HepG2 (cell line): ENCODE measurements at regions not wholly inside any gene's neighbourhood (a gene's known extent, or its start where the extent isn't known, plus 50 kb on each side); places are given as distances from the start of the nearest gene placed in this dataset.

Source experiments
- ATAC-seq: fragments of 200-7000 bp; cut with Tn5 transposase; 3 replicates; pipeline ENCODE4 v1.9.1; 2020; ENCODE audit warnings: mild to moderate bottlenecking, moderate library complexity
- BruUV-seq: library from RNA; stranded (reverse); fragments of 400-500 nt; replicated peaks from 2 replicates; lab custom pipeline; 2021; lab: Mats Ljungman, UMichigan
- CTCF ChIA-PET: fragments of 300-600 bp; formaldehyde crosslinking; extraction: SDS; loops from one replicate; lab custom pipeline; 2021; ENCODE audit warnings: low total read pairs, inconsistent platforms, low intra/inter-chr PET ratio; lab: Yijun Ruan, JAX
- POLR2A ChIA-PET: fragments of 350-600 bp; sonication (Branson Sonifier 250); formaldehyde crosslinking; loops from one replicate; lab custom pipeline; 2020; ENCODE audit warnings: antibody characterized with exemption, inconsistent platforms; lab: Yijun Ruan, JAX
- DNase-seq: peaks from one replicate; pipeline ENCODE4 v3.0.0-alpha.2; 2015; ENCODE audit warnings: low spot score
- FAIRE-seq: peaks from 3 replicates; lab custom pipeline; 2011; peaks lifted over from hg19 to GRCh38; lab: Jason Lieb, UNC
- H2AFZ ChIP-seq: one replicate; pipeline ENCODE4 v1.6.1; 2011; ENCODE audit warnings: low read length, inconsistent platforms
- H3K27ac ChIP-seq: fragments of 300-600 bp; 3 replicates; pipeline ENCODE4 v1.8.0; 2011; ENCODE audit warnings: mixed run types, mild to moderate bottlenecking, mixed read lengths, low read length, inconsistent platforms; ENCODE audit not compliant: insufficient read depth; ENCODE audit errors: extremely low read length
- H3K27me3 ChIP-seq, 2 experiments: fragments of 200-600 bp in 1 of 2; 2 replicates in 1 of 2; 3 replicates in 1 of 2; pipeline versions ENCODE4 v1.6.0 to v1.8.0; 2011; ENCODE audit warnings: low read length in 2 of 2, mild to moderate bottlenecking in 2 of 2, moderate library complexity in 2 of 2, inconsistent platforms in 1 of 2; ENCODE audit not compliant: insufficient read depth in 2 of 2, control insufficient read depth in 1 of 2
- H3K36me3 ChIP-seq, 2 experiments: fragments of 200-600 bp in 1 of 2; replicated peaks in 1 of 2; 2 replicates in 1 of 2; 3 replicates in 1 of 2; pipeline versions ENCODE4 v1.5.1 to v1.8.0; 2011; ENCODE audit warnings: low read length in 2 of 2, inconsistent platforms in 1 of 2; ENCODE audit not compliant: insufficient read depth in 2 of 2, control insufficient read depth in 1 of 2
- H3K4me1 ChIP-seq: 2 replicates; pipeline ENCODE4 v1.5.1; 2012; ENCODE audit warnings: low read length, inconsistent platforms; ENCODE audit not compliant: insufficient read depth
- H3K4me2 ChIP-seq: 2 replicates; pipeline ENCODE4 v1.6.0; 2011; ENCODE audit warnings: low read depth, low read length, inconsistent platforms
- H3K4me3 ChIP-seq, 3 experiments: fragments of 200-600 bp in 1 of 3; sonication (generic), shearing (Covaris generic) in 1 of 3; replicated peaks in 1 of 3; 2 replicates each; pipeline ENCODE4 v1.5.1; 2011 to 2016; ENCODE audit warnings: low read length in 3 of 3, inconsistent platforms in 2 of 3, low read depth in 2 of 3, mild to moderate bottlenecking in 2 of 3, control low read depth in 1 of 3, mixed read lengths in 1 of 3; ENCODE audit not compliant: insufficient read depth in 1 of 3
- H3K79me2 ChIP-seq: one replicate; pipeline ENCODE4 v1.6.1; 2011; ENCODE audit warnings: low read length, inconsistent platforms; ENCODE audit not compliant: insufficient read depth
- H3K9ac ChIP-seq: 2 replicates; pipeline ENCODE4 v1.6.0; 2011; ENCODE audit warnings: mild to moderate bottlenecking, low read depth, low read length, inconsistent platforms; ENCODE audit not compliant: insufficient read depth
- H3K9me3 ChIP-seq: 2 replicates; pipeline ENCODE4 v1.5.1; 2012; ENCODE audit warnings: mild to moderate bottlenecking, low read length
- H4K20me1 ChIP-seq: 2 replicates; pipeline ENCODE4 v1.6.0; 2011; ENCODE audit warnings: inconsistent platforms, mild to moderate bottlenecking, low read length, moderate library complexity; ENCODE audit not compliant: insufficient read depth
- BRD4 ChIP-seq: sonication (generic); formaldehyde crosslinking; IDR thresholded peaks from 2 replicates; pipeline ENCODE4 v1.4.0; 2020; ENCODE audit warnings: missing genetic modification reagents
- RNF2 ChIP-seq: fragments of 450-650 bp; conservative IDR thresholded peaks from 2 replicates; pipeline ENCODE4 v1.6.1; 2016; ENCODE audit warnings: low read depth
- ZKSCAN5 ChIP-seq: sonication (generic); formaldehyde crosslinking; IDR thresholded peaks from 2 replicates; pipeline ENCODE4 v1.5.1; 2020; ENCODE audit warnings: mild to moderate bottlenecking, missing genetic modification reagents
- ZNF782 ChIP-seq: sonication (generic); formaldehyde crosslinking; IDR thresholded peaks from 2 replicates; pipeline ENCODE4 v1.4.0; 2020; ENCODE audit warnings: missing genetic modification reagents, mild to moderate bottlenecking, borderline replicate concordance
- WGBS: methylation state at CpG from one replicate; pipeline ENCODE4 v1.1.6; 2017; ENCODE audit warnings: low lambda C conversion rate; 5-methylcytosine and 5-hydroxymethylcytosine counted together
- in situ Hi-C: cut with HindIII; loops from 2 replicates; pipeline ENCODE4 v1.10.0; 2017; ENCODE audit warnings: low pct_unique_long_range_greater_than_20kb; ENCODE audit not compliant: extremely low pct_ligation_motif_present
- intact Hi-C: fragments of 100-400 bp; cut with micrococcal nuclease; formaldehyde crosslinking; loops from one replicate; pipeline ENCODE4 v1.10.0; 2022; ENCODE audit not compliant: unreplicated experiment
- TF ChIP-seq, protein P1 (sequence below): sonication (generic); formaldehyde crosslinking; conservative IDR thresholded peaks from 2 replicates; pipeline ENCODE4 v1.4.0; 2020; ENCODE audit warnings: missing genetic modification reagents
- TF ChIP-seq, protein P2 (sequence below): sonication (generic); formaldehyde crosslinking; IDR thresholded peaks from 2 replicates; pipeline ENCODE4 v1.5.0; 2020; ENCODE audit warnings: mild to moderate bottlenecking, missing genetic modification reagents

DNA sequence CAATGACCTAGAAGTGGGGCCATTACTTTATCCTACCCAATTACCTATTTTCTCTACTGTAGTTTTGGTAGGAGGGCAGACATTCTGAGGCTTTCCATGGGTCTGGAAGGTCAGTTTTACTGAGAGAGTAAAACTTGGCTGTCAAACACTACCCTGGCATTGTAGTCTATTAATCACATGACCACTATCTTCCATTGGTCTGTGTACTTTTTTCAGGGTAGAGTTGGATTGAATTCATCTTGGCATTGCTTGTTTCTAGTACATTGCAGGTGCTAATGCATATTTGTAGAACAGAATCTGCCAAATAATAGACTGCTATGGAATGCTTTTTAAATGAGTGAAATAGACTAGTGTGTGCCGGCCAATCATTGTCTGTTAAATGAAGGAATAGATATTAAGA lies 271.9 kb downstream of the STIM2 start:
- no TSS peak for BruUV-seq
- POLR2A ChIA-PET, result no interaction called here
- DNase-seq (no peak), ATAC-seq (no peak)
- Histone ChIP-seq H3K36me3 (no peaks in the 10 kb centered on the region), H2AFZ (no peak overlapping the region), H3K4me3 (no peak overlapping the region), H3K4me1 (no peaks in the 10 kb centered on the region), H3K27me3 (no peaks in the 10 kb centered on the region), H3K4me2 (no peak overlapping the region), H3K9me3 (no peaks in the 10 kb centered on the region), H3K9ac (no peak overlapping the region)
- 0% methylated on average over 1 of the region's 1 CpG for WGBS
- TF ChIP-seq ZKSCAN5 (CRISPR knock-in tag) (no peak), ZNF782 (CRISPR knock-in tag) (no peak), BRD4 (CRISPR knock-in tag) (no peak)
- TF ChIP-seq, protein P1, sequence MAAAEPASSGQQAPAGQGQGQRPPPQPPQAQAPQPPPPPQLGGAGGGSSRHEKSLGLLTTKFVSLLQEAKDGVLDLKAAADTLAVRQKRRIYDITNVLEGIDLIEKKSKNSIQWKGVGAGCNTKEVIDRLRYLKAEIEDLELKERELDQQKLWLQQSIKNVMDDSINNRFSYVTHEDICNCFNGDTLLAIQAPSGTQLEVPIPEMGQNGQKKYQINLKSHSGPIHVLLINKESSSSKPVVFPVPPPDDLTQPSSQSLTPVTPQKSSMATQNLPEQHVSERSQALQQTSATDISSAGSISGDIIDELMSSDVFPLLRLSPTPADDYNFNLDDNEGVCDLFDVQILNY, result no peak
- TF ChIP-seq, protein P2, sequence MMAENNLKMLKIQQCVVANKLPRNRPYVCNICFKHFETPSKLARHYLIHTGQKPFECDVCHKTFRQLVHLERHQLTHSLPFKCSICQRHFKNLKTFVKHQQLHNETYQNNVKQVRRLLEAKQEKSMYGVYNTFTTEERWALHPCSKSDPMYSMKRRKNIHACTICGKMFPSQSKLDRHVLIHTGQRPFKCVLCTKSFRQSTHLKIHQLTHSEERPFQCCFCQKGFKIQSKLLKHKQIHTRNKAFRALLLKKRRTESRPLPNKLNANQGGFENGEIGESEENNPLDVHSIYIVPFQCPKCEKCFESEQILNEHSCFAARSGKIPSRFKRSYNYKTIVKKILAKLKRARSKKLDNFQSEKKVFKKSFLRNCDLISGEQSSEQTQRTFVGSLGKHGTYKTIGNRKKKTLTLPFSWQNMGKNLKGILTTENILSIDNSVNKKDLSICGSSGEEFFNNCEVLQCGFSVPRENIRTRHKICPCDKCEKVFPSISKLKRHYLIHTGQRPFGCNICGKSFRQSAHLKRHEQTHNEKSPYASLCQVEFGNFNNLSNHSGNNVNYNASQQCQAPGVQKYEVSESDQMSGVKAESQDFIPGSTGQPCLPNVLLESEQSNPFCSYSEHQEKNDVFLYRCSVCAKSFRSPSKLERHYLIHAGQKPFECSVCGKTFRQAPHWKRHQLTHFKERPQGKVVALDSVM (CRISPR knock-in tag), result no peak
- TF ChIP-seq, all 625 proteins: peak for 0
- H4K20me1 ChIP-seq, result no peaks in the 10 kb centered on the region
- FAIRE-seq, result no peak
- in situ Hi-C loops (no loop called here), intact Hi-C loops (no loop called here)
- CTCF ChIA-PET, result no interaction called here
- H3K27ac ChIP-seq, result no peak overlapping the region
- no peaks in the 10 kb centered on the region for H3K79me2 ChIP-seq

DNA sequence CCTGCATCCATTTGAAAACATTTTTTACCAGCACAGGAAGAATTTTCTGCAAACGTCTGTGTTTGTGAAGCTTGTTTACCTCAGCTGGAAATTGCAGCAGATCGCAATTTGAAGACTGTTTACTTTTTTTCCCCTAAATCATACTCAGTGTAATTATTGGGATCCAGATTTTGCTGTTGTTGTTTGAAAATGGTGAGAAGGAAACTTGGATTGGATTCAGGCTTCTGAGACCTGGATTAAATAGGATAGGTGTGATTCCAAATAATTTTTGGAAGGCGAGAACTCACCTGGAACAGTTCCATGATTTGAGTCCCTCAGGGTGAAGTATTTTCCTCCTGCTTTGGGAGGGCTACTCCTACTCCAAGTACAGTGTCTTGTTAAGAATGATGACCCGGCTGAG lies 279.8 kb downstream of the STIM2 start:
- Histone ChIP-seq H3K27me3 (no peaks in the 10 kb centered on the region), H3K27ac (no peak overlapping the region), H3K36me3 (no peaks in the 10 kb centered on the region), H3K9ac (no peak overlapping the region), H4K20me1 (no peaks in the 10 kb centered on the region), H3K9me3 (no peaks in the 10 kb centered on the region), H3K4me1 (no peaks in the 10 kb centered on the region), H2AFZ (no peak overlapping the region), H3K4me2 (no peak overlapping the region), H3K79me2 (no peaks in the 10 kb centered on the region), H3K4me3 (no peak overlapping the region)
- DNase-seq, result no peak
- WGBS, result 4% methylated on average over 4 of the region's 4 CpGs
- no peak for TF ChIP-seq RNF2
- in situ Hi-C loops, result no loop called here
- intact Hi-C loops, result no loop called here
- FAIRE-seq, result no peak
- CTCF ChIA-PET, result no interaction called here
- ATAC-seq, result no peak
- POLR2A ChIA-PET, result no interaction called here
- BruUV-seq, result no TSS peak
